ENCODE measurements at regions not wholly inside any gene's neighbourhood (a gene's known extent, or its start where the extent isn't known, plus 50 kb on each side); places are given as distances from the start of the nearest gene placed in this dataset.

- no peak for TF ChIP-seq CTCF (IDR thresholded peaks at IDR 0.05)
Observed at GRCh38 chr3:178479446-178479845, 56.8 kb upstream of the KCNMB2 start.

GRCh38 chr3:178479860-178480259, 56.4 kb upstream of the KCNMB2 start:
- TF ChIP-seq CTCF (IDR thresholded peaks at IDR 0.05): no peak

- TF ChIP-seq CTCF (IDR thresholded peaks at IDR 0.05): no peak
Observed at GRCh38 chr3:178480274-178480673, 56.0 kb upstream of the KCNMB2 start.

- TF ChIP-seq CTCF (IDR thresholded peaks at IDR 0.05): no peak
Observed at GRCh38 chr3:178480795-178481194, 55.4 kb upstream of the KCNMB2 start.

- TF ChIP-seq CTCF (IDR thresholded peaks at IDR 0.05): no peak
Observed at GRCh38 chr3:178482981-178483380, 53.3 kb upstream of the KCNMB2 start.

- no peak for TF ChIP-seq CTCF (IDR thresholded peaks at IDR 0.05)
Observed at GRCh38 chr3:178483704-178484103, 52.5 kb upstream of the KCNMB2 start.

GRCh38 chr3:178485756-178486155, 50.5 kb upstream of the KCNMB2 start:
- TF ChIP-seq CTCF (IDR thresholded peaks at IDR 0.05): no peak

All from LNCAP (cell line).